GM03348 (cell line): ENCODE measurements at regions not wholly inside any gene's neighbourhood (a gene's known extent, or its start where the extent isn't known, plus 50 kb on each side); places are given as distances from the start of the nearest gene placed in this dataset.

ENCODE experiments used
- DNase-seq: peaks from one replicate; pipeline ENCODE4 v3.0.0; 2012; ENCODE audit warnings: low spot score

- no peak for DNase-seq
Observed at GRCh38 chr5:9681706-9682105, 51.6 kb upstream of the TAS2R1 start.
